Activated B cell treated with CpG ODN at 0.5 μM for 24 hours (primary cell): ENCODE measurements at regions not wholly inside any gene's neighbourhood (a gene's known extent, or its start where the extent isn't known, plus 50 kb on each side); places are given as distances from the start of the nearest gene placed in this dataset.

Experiments
- ATAC-seq: fragments of 200-7000 bp; cut with Tn5 transposase; one replicate; pipeline ENCODE4 v1.10.0; 2021; ENCODE audit warnings: low read depth, mild to moderate bottlenecking, moderate library complexity
- CTCF ChIA-PET: fragments of 350-600 bp; sonication (Branson Sonifier 250); formaldehyde crosslinking; loops from one replicate; lab custom pipeline; 2021; ENCODE audit warnings: antibody characterized with exemption; lab: Charles Lee
- POLR2A ChIA-PET: fragments of 350-600 bp; sonication (Branson Sonifier 250); formaldehyde crosslinking; loops from one replicate; lab custom pipeline; 2021; ENCODE audit warnings: antibody characterized with exemption; lab: Charles Lee
- DNase-seq: peaks from one replicate; pipeline ENCODE4 v3.0.0; 2022
- H3K27ac Mint-ChIP-seq: one replicate; pipeline ENCODE4 v1.8.0; 2020; ENCODE audit warnings: mixed read lengths
- H3K27me3 Mint-ChIP-seq: one replicate; pipeline ENCODE4 v1.8.0; 2021; ENCODE audit warnings: mixed read lengths
- H3K36me3 Mint-ChIP-seq: one replicate; pipeline ENCODE4 v1.8.0; 2021; ENCODE audit warnings: low read depth, mixed read lengths
- H3K4me1 Mint-ChIP-seq: one replicate; pipeline ENCODE4 v1.8.0; 2021; ENCODE audit warnings: mixed read lengths
- H3K4me3 Mint-ChIP-seq: one replicate; pipeline ENCODE4 v1.8.0; 2020; ENCODE audit warnings: mild to moderate bottlenecking, mixed read lengths
- H3K9me3 Mint-ChIP-seq: one replicate; pipeline ENCODE4 v1.8.0; 2020; ENCODE audit warnings: mixed read lengths
- intact Hi-C: fragments of 100-400 bp; cut with micrococcal nuclease; formaldehyde crosslinking; loops from one replicate; pipeline ENCODE4 v1.15.1; 2024
- TF ChIP-seq, protein P1 (sequence below): fragments of 200-600 bp; IDR thresholded peaks from one replicate; pipeline ENCODE4 v1.8.0; 2022; ENCODE audit warnings: antibody characterized with exemption, mild to moderate bottlenecking

DNA sequence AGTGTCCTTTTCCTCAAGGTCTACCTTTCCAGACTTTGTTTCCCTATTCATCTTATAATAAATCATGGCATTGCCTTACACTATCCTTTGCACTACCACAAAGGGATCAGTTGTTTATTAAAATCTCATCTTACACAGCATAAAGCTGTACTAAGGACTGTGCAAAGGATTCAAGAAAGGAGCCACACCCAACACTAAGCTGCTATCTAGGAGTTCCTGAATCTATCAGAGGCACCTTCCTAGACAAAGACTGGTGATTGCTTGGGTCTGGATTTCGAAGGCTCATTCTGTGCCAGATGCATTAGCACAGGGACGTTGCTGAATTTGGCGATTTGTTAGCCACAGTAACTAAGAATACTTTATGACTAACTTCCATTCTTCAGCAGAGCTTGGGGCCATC is 412.0 kb downstream of the NUP35 start:
- CTCF ChIA-PET, result no interaction called here
- no peak overlapping the region for H3K27ac Mint-ChIP-seq
- DNase-seq, result no peak
- H3K27me3 Mint-ChIP-seq, result no peaks in the 10 kb centered on the region
- POLR2A ChIA-PET, result no interaction called here
- H3K4me1 Mint-ChIP-seq, result no peaks in the 10 kb centered on the region
- TF ChIP-seq, protein P1, sequence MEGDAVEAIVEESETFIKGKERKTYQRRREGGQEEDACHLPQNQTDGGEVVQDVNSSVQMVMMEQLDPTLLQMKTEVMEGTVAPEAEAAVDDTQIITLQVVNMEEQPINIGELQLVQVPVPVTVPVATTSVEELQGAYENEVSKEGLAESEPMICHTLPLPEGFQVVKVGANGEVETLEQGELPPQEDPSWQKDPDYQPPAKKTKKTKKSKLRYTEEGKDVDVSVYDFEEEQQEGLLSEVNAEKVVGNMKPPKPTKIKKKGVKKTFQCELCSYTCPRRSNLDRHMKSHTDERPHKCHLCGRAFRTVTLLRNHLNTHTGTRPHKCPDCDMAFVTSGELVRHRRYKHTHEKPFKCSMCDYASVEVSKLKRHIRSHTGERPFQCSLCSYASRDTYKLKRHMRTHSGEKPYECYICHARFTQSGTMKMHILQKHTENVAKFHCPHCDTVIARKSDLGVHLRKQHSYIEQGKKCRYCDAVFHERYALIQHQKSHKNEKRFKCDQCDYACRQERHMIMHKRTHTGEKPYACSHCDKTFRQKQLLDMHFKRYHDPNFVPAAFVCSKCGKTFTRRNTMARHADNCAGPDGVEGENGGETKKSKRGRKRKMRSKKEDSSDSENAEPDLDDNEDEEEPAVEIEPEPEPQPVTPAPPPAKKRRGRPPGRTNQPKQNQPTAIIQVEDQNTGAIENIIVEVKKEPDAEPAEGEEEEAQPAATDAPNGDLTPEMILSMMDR, result no peak
- intact Hi-C loops, result no loop called here
- ATAC-seq, result no peak
- no peaks in the 10 kb centered on the region for H3K36me3 Mint-ChIP-seq
- H3K4me3 Mint-ChIP-seq, result no peak overlapping the region
- no peaks in the 10 kb centered on the region for H3K9me3 Mint-ChIP-seq

DNA sequence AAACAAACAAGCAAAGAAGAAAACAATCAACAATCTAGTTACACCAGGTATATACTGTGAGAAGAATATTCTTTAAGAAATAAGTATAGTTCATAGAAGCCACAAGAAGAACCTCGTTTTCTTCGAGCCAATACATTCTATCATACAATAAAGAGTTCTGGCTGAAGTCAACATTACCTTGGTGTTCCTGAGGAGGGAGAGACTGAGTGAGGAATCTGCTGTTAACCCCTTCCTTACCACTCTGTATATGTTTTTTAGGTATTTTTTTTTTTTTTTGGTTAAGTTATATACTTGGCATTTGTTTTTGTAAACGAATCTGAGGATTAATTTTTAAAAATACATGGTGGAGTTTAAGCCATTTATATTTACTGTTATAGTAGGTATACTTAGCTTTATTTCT is 412.5 kb downstream of the NUP35 start:
- Mint-ChIP-seq H3K36me3 (no peaks in the 10 kb centered on the region), H3K9me3 (no peaks in the 10 kb centered on the region), H3K4me3 (no peak overlapping the region), H3K27ac (no peak overlapping the region), H3K4me1 (no peaks in the 10 kb centered on the region), H3K27me3 (no peaks in the 10 kb centered on the region)
- POLR2A ChIA-PET, result no interaction called here
- intact Hi-C loops, result no loop called here
- CTCF ChIA-PET, result no interaction called here
- DNase-seq (no peak), ATAC-seq (no peak)
- TF ChIP-seq, protein P1, result no peak

GRCh38 chr2:183541766-183542165 is 417.5 kb downstream of the NUP35 start:
- ATAC-seq (no peak), DNase-seq (no peak)
- H3K27me3 Mint-ChIP-seq, result no peaks in the 10 kb centered on the region
- H3K4me1 Mint-ChIP-seq, result peaks cover 7% of the 10 kb centered on the region
- TF ChIP-seq, protein P1, result no peak
- peaks cover 6% of the 10 kb centered on the region for H3K9me3 Mint-ChIP-seq
- intact Hi-C loops, result loop anchor here (2.0 kb wide), 1 partner anchor 35 kb away; no protein-coding TSS in a partner anchor
- ChIA-PET POLR2A (no interaction called here), CTCF (no interaction called here)
- no peaks in the 10 kb centered on the region for H3K36me3 Mint-ChIP-seq
- H3K4me3 Mint-ChIP-seq, result no peak overlapping the region
- no peak overlapping the region for H3K27ac Mint-ChIP-seq

DNA sequence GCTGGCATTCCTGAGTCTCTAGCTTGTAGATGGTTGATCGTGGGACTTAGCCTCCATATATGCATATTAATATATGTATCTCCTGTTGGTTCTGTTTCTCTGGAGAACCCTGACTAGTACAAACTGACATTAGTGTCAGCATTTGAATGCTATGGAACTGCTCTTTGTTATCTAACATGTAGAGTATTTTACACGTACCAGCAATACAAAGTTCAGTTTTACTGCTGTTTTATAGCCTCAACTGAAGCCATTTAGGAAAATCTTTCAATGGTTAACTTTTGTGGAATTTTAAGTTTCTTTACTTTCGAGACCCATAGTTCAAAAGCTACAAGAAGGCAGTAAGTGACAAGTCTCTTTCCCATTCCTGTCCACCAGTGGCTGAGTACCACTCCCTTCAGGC is 418.4 kb downstream of the NUP35 start:
- TF ChIP-seq, protein P1, result no peak
- H3K36me3 Mint-ChIP-seq, result no peaks in the 10 kb centered on the region
- no peak for ATAC-seq
- ChIA-PET CTCF (no interaction called here), POLR2A (no interaction called here)
- H3K27me3 Mint-ChIP-seq, result no peaks in the 10 kb centered on the region
- H3K27ac Mint-ChIP-seq, result no peak overlapping the region
- H3K4me3 Mint-ChIP-seq, result no peak overlapping the region
- no peak for DNase-seq
- H3K4me1 Mint-ChIP-seq, result peaks cover 7% of the 10 kb centered on the region
- intact Hi-C loops, result loop anchor here (2.0 kb wide), 1 partner anchor 36 kb away; no protein-coding TSS in a partner anchor
- H3K9me3 Mint-ChIP-seq, result peaks cover 6% of the 10 kb centered on the region

DNA sequence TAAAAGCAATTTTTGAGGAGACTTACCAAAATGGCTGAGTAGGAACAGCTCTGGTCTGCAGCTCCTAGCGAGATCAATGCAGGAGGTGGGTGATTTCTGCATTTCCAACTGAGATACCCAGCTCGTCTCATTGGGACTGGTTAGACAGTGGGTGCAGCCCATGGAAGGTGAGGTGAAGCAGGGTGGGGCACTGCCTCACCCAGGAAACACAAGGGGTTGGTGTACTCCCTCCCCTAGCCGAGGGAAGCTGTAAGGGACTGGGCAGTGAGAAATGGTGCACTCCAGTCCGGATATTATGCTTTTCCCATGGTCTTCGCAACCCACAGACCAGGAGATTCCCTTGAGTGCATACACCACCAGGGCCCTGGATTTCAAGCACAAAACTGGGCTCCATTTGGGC is 419.0 kb downstream of the NUP35 start:
- Mint-ChIP-seq H3K9me3 (peaks cover 12% of the 10 kb centered on the region), H3K36me3 (no peaks in the 10 kb centered on the region), H3K27ac (no peak overlapping the region), H3K27me3 (no peaks in the 10 kb centered on the region), H3K4me1 (peaks cover 7% of the 10 kb centered on the region), H3K4me3 (no peak overlapping the region)
- ChIA-PET CTCF (no interaction called here), POLR2A (no interaction called here)
- intact Hi-C loops, result loop anchor here (2.0 kb wide), 1 partner anchor 36 kb away; no protein-coding TSS in a partner anchor
- TF ChIP-seq, protein P1, result no peak
- ATAC-seq (no peak), DNase-seq (no peak)
